K562 (cell line): ENCODE measurements at regions not wholly inside any gene's neighbourhood (a gene's known extent, or its start where the extent isn't known, plus 50 kb on each side); places are given as distances from the start of the nearest gene placed in this dataset.

Source experiments
- ATAC-seq: fragments of 200-7000 bp; cut with Tn5 transposase; 3 replicates; pipeline ENCODE4 v1.9.1; 2020; ENCODE audit warnings: moderate library complexity
- BruUV-seq: library from RNA; stranded (reverse); fragments of 400-500 nt; replicated peaks from 2 replicates; lab custom pipeline; 2021; lab: Mats Ljungman, UMichigan
- CTCF ChIA-PET: fragments of 300-600 bp; formaldehyde crosslinking; extraction: SDS; loops from one replicate; lab custom pipeline; 2021; ENCODE audit warnings: low intra/inter-chr PET ratio; lab: Yijun Ruan, JAX
- POLR2A ChIA-PET: fragments of 300-600, 350-650 bp; sonication (Branson Sonifier 250); formaldehyde crosslinking; extraction: SDS; loops from one replicate; lab custom pipeline; 2021; ENCODE audit warnings: antibody characterized with exemption, inconsistent platforms; lab: Yijun Ruan, JAX
- DNase-seq, 4 experiments: peaks; one replicate each; pipeline versions ENCODE4 v3.0.0 to v3.0.0-alpha.2; 2011 to 2018; ENCODE audit warnings: low spot score in 3 of 4, mixed read lengths in 3 of 4; ENCODE audit errors: extremely low read depth in 1 of 4
- FAIRE-seq: peaks from 2 replicates; lab custom pipeline; 2011; peaks lifted over from hg19 to GRCh38; lab: Jason Lieb, UNC
- H2AFZ ChIP-seq: 2 replicates; pipeline ENCODE4 v1.6.0; 2011; ENCODE audit warnings: low read depth, low read length, control low read depth, inconsistent platforms
- H3K27ac ChIP-seq: fragments of 200-600 bp; 3 replicates; pipeline ENCODE4 v1.8.0; 2011; ENCODE audit warnings: low read depth, mild to moderate bottlenecking, control low read depth, inconsistent platforms, low read length, moderate library complexity, mixed read lengths; ENCODE audit errors: extremely low read depth
- H3K27me3 ChIP-seq, 2 experiments: fragments of 300-600 bp in 1 of 2; 2 replicates in 1 of 2; 3 replicates in 1 of 2; pipeline versions ENCODE4 v1.6.0 to v1.8.0; 2011; ENCODE audit warnings: inconsistent platforms in 2 of 2, low read length in 2 of 2, mild to moderate bottlenecking in 1 of 2, mixed read lengths in 1 of 2, moderate library complexity in 1 of 2; ENCODE audit not compliant: control insufficient read depth in 2 of 2, insufficient read depth in 2 of 2
- H3K36me3 ChIP-seq: fragments of 300-600 bp; 3 replicates; pipeline ENCODE4 v1.8.0; 2011; ENCODE audit warnings: mild to moderate bottlenecking, low read length, inconsistent platforms; ENCODE audit not compliant: control insufficient read depth, insufficient read depth
- H3K4me1 ChIP-seq, 2 experiments: fragments of 200-600 bp in 1 of 2; replicated peaks in 1 of 2; 2 replicates in 1 of 2; 3 replicates in 1 of 2; pipeline versions ENCODE4 v1.5.1 to v1.8.0; 2011; ENCODE audit warnings: inconsistent platforms in 2 of 2, low read length in 2 of 2, mild to moderate bottlenecking in 1 of 2, mixed read lengths in 1 of 2, moderate library complexity in 1 of 2; ENCODE audit not compliant: control insufficient read depth in 2 of 2, insufficient read depth in 2 of 2
- H3K4me2 ChIP-seq: 2 replicates; pipeline ENCODE4 v1.6.1; 2011; ENCODE audit warnings: low read length, control low read depth, inconsistent platforms, mixed read lengths; ENCODE audit not compliant: insufficient read depth
- H3K4me3 ChIP-seq: fragments of 200-600 bp; sonication (generic), shearing (Covaris generic); 2 replicates; pipeline ENCODE4 v1.5.1; 2016; ENCODE audit warnings: control low read depth, inconsistent platforms
- H3K79me2 ChIP-seq: fragments of 200-600 bp; 3 replicates; pipeline ENCODE4 v1.8.0; 2011; ENCODE audit warnings: low read length, inconsistent platforms; ENCODE audit not compliant: control insufficient read depth, insufficient read depth
- H3K9ac ChIP-seq, 2 experiments: 2 replicates each; pipeline versions ENCODE4 v1.6.0 to v1.6.1; 2011; ENCODE audit warnings: low read depth in 2 of 2, low read length in 2 of 2, control low read depth in 1 of 2, inconsistent platforms in 1 of 2, mild to moderate bottlenecking in 1 of 2, mixed read lengths in 1 of 2; ENCODE audit not compliant: insufficient read depth in 1 of 2
- H3K9me1 ChIP-seq: one replicate; pipeline ENCODE4 v1.6.0; 2011; ENCODE audit warnings: inconsistent platforms, mild to moderate bottlenecking, low read length, moderate library complexity; ENCODE audit not compliant: control insufficient read depth, insufficient read depth
- H3K9me3 ChIP-seq: replicated peaks from 2 replicates; pipeline ENCODE4 v1.5.1; 2011; ENCODE audit warnings: low read depth, low read length, inconsistent platforms; ENCODE audit not compliant: control insufficient read depth, insufficient read depth
- H4K20me1 ChIP-seq: replicated peaks from 2 replicates; pipeline ENCODE4 v1.6.1; 2011; ENCODE audit warnings: low read length, inconsistent platforms, mixed read lengths; ENCODE audit not compliant: control insufficient read depth, insufficient read depth
- FOXP4 ChIP-seq: sonication (generic); formaldehyde crosslinking; IDR thresholded peaks from 2 replicates; pipeline ENCODE4 v1.8.0; 2022; ENCODE audit warnings: mild to moderate bottlenecking, missing genetic modification reagents, borderline replicate concordance
- HSF4 ChIP-seq: fragments of 250-450 bp; sonication (Bioruptor Pico); IDR thresholded peaks from 2 replicates; pipeline ENCODE4 v2.1.2; 2022; ENCODE audit warnings: mild to moderate bottlenecking, moderate library complexity, borderline replicate concordance
- MAZ ChIP-seq, 2 experiments: fragments of 450-650 bp in 1 of 2; sonication (generic) in 1 of 2; formaldehyde crosslinking; IDR thresholded peaks in 1 of 2; conservative IDR thresholded peaks in 1 of 2; 2 replicates each; pipeline versions ENCODE4 v1.4.0 to v1.5.0; 2020; ENCODE audit warnings: mild to moderate bottlenecking in 1 of 2, missing genetic modification reagents in 1 of 2
- MYC ChIP-seq, 2 experiments: fragments of 250-450 bp in 1 of 2; sonication (Bioruptor Pico) in 1 of 2; IDR thresholded peaks; 2 replicates each; pipeline versions ENCODE4 v1.5.1 to v1.6.1; 2012 to 2021; ENCODE audit warnings: low read depth in 2 of 2, borderline replicate concordance in 1 of 2, improper control_type of control experiment in 1 of 2, low read length in 1 of 2, mild to moderate bottlenecking in 1 of 2, moderate library complexity in 1 of 2
- RB1 ChIP-seq: fragments of 450-650 bp; IDR thresholded peaks from 2 replicates; pipeline ENCODE4 v1.6.1; 2017; ENCODE audit warnings: low read depth, mild to moderate bottlenecking
- REST ChIP-seq, 2 experiments: fragments of 450-650 bp; formaldehyde crosslinking in 1 of 2; IDR thresholded peaks; 2 replicates each; pipeline versions ENCODE4 v1.4.0 to v1.6.1; 2014 to 2020; ENCODE audit warnings: mild to moderate bottlenecking in 2 of 2, borderline replicate concordance in 1 of 2, low read depth in 1 of 2
- TCF3 ChIP-seq: sonication (generic); formaldehyde crosslinking; IDR thresholded peaks from 2 replicates; pipeline ENCODE4 v1.4.0; 2020; ENCODE audit warnings: mild to moderate bottlenecking, missing genetic modification reagents
- ZNF778 ChIP-seq: fragments of 450-650 bp; formaldehyde crosslinking; IDR thresholded peaks from 2 replicates; pipeline ENCODE4 v1.4.0; 2020; ENCODE audit warnings: mild to moderate bottlenecking, moderate library complexity
- WGBS: fragments of 100-300 bp; shearing (Covaris generic); methylation state at CpG from one replicate; pipeline ENCODE4 v1.1.6; 2016; ENCODE audit warnings: low coverage, mixed read lengths; ENCODE audit not compliant: insufficient coverage; ENCODE audit errors: missing lambda C conversion rate; 5-methylcytosine and 5-hydroxymethylcytosine counted together
- in situ Hi-C: fragments of 300-500 bp; cut with MboI; formaldehyde crosslinking; loops from 4 replicates; pipeline ENCODE4 v1.15.0; 2018; ENCODE audit warnings: inconsistent platforms, mixed read lengths
- intact Hi-C: fragments of 100-400 bp; cut with micrococcal nuclease; formaldehyde crosslinking; loops from 2 replicates; pipeline ENCODE4 v1.14.2; 2022

GRCh38 chr15:59834528-59834927, 145.4 kb upstream of the BNIP2 start:
- Histone ChIP-seq H3K4me3 (no peak overlapping the region), H3K9ac (no peak overlapping the region), H3K9me3 (no peaks in the 10 kb centered on the region), H3K27me3 (no peaks in the 10 kb centered on the region; a peak in 2 of 5 replicates), H3K79me2 (no peaks in the 10 kb centered on the region), H3K4me2 (no peak overlapping the region), H3K27ac (no peak overlapping the region), H3K36me3 (no peaks in the 10 kb centered on the region), H4K20me1 (no peaks in the 10 kb centered on the region), H3K9me1 (no peaks in the 10 kb centered on the region), H2AFZ (no peak overlapping the region), H3K4me1 (no peaks in the 10 kb centered on the region)
- POLR2A ChIA-PET = interaction anchor here (0.6 kb wide), 1 partner anchor 43 kb away, joined by 3 read pairs; no protein-coding TSS in a partner anchor
- in situ Hi-C loops (no loop called here), intact Hi-C loops (no loop called here)
- CTCF ChIA-PET = no interaction called here
- DNase-seq (no peak), ATAC-seq (no peak), FAIRE-seq (no peak)
- BruUV-seq = no TSS peak
- WGBS = 0% methylated on average over 3 of the region's 3 CpGs
- TF ChIP-seq MAZ (CRISPR knock-in tag; conservative IDR thresholded peaks at IDR 0.05 in 1 of 2, IDR thresholded peaks at IDR 0.05 in 1 of 2) = no peak
- no peak for TF ChIP-seq HSF4 (CRISPR knock-in tag)
- no peak for TF ChIP-seq REST (IDR thresholded peaks at IDR 0.05; ENCODE audit: borderline replicate concordance)
- no peak for TF ChIP-seq REST (CRISPR knock-in tag; IDR thresholded peaks at IDR 0.05; ENCODE audit: low read depth)
- no peak for TF ChIP-seq TCF3 (CRISPR knock-in tag)
- TF ChIP-seq RB1 = no peak
- TF ChIP-seq MYC (IDR thresholded peaks at IDR 0.05; ENCODE audit: low read depth, low read length) = no peak
- TF ChIP-seq MYC (CRISPR knock-in tag; IDR thresholded peaks at IDR 0.05; ENCODE audit: borderline replicate concordance, low read depth) = no peak
- TF ChIP-seq FOXP4 (CRISPR knock-in tag) = no peak
- TF ChIP-seq ZNF778 (CRISPR knock-in tag) = no peak
